ENCODE measurements at regions not wholly inside any gene's neighbourhood (a gene's known extent, or its start where the extent isn't known, plus 50 kb on each side); places are given as distances from the start of the nearest gene placed in this dataset.

- intact Hi-C loops (cut with DNase I): no loop called here
- TF ChIP-seq, protein P1, sequence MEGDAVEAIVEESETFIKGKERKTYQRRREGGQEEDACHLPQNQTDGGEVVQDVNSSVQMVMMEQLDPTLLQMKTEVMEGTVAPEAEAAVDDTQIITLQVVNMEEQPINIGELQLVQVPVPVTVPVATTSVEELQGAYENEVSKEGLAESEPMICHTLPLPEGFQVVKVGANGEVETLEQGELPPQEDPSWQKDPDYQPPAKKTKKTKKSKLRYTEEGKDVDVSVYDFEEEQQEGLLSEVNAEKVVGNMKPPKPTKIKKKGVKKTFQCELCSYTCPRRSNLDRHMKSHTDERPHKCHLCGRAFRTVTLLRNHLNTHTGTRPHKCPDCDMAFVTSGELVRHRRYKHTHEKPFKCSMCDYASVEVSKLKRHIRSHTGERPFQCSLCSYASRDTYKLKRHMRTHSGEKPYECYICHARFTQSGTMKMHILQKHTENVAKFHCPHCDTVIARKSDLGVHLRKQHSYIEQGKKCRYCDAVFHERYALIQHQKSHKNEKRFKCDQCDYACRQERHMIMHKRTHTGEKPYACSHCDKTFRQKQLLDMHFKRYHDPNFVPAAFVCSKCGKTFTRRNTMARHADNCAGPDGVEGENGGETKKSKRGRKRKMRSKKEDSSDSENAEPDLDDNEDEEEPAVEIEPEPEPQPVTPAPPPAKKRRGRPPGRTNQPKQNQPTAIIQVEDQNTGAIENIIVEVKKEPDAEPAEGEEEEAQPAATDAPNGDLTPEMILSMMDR (IDR thresholded peaks at IDR 0.05): no peak
- no peaks in the 10 kb centered on the region for H3K36me3 ChIP-seq
- H3K4me1 ChIP-seq: no peaks in the 10 kb centered on the region
- WGBS, 2 donors: 44 to 53% methylated on average over 5 of the region's 5 CpGs
- DNase-seq: no peak
- H3K27ac ChIP-seq: no peak overlapping the region
- no peaks in the 10 kb centered on the region for H3K9me3 ChIP-seq
- no peaks in the 10 kb centered on the region for H3K27me3 ChIP-seq
- no peak for FAIRE-seq
- H3K4me3 ChIP-seq: no peak overlapping the region
- no peak for ATAC-seq
Observed at GRCh38 chr9:19732441-19732951, 56.3 kb downstream of the SLC24A2 start.

GRCh38 chr9:19728101-19728500 lies 60.7 kb downstream of the SLC24A2 start:
- Histone ChIP-seq H3K9me3 (no peaks in the 10 kb centered on the region), H3K27ac (no peak overlapping the region), H3K4me1 (no peaks in the 10 kb centered on the region), H3K36me3 (no peaks in the 10 kb centered on the region), H3K4me3 (no peak overlapping the region), H3K27me3 (no peaks in the 10 kb centered on the region)
- 49 to 54% methylated on average over 5 of the region's 5 CpGs for WGBS, 2 donors
- ATAC-seq (no peak), FAIRE-seq (no peak), DNase-seq (no peak)
- TF ChIP-seq, protein P1 (IDR thresholded peaks at IDR 0.05): no peak
- intact Hi-C loops (cut with DNase I): no loop called here

DNA sequence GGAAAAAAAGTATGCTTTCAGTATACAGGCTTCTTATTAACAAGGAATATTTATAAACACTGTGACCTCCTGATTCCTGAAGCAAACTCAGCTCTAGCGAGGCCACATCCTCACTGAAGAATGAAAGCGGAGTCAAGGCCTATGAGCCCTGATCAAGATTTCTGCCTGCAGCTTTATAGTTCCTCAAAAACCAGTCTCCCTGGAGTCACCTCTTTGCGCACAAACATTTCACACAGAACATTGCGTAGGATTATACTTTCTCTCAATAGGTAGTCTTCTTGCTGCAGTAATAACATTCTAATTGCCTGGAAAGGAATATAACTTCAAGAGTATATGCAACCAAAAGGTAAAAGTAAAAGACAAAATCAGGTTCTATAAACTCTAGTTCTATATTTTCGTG lies 62.9 kb downstream of the SLC24A2 start:
- 71 to 78% methylated on average over 5 of the region's 5 CpGs for WGBS, 2 donors
- intact Hi-C loops (cut with DNase I): no loop called here
- no peak for DNase-seq
- H3K36me3 ChIP-seq: no peaks in the 10 kb centered on the region
- ATAC-seq: no peak
- H3K4me3 ChIP-seq: no peak overlapping the region
- H3K9me3 ChIP-seq: no peaks in the 10 kb centered on the region
- H3K27me3 ChIP-seq: no peaks in the 10 kb centered on the region
- no peak for FAIRE-seq
- H3K27ac ChIP-seq: no peak overlapping the region
- TF ChIP-seq, protein P1 (IDR thresholded peaks at IDR 0.05): no peak
- no peaks in the 10 kb centered on the region for H3K4me1 ChIP-seq

- Histone ChIP-seq H3K4me1 (no peaks in the 10 kb centered on the region), H3K27me3 (no peaks in the 10 kb centered on the region), H3K4me3 (no peak overlapping the region), H3K9me3 (no peaks in the 10 kb centered on the region), H3K36me3 (no peaks in the 10 kb centered on the region), H3K27ac (no peak overlapping the region)
- intact Hi-C loops (cut with DNase I): no loop called here
- WGBS, 2 donors: 8 to 10% methylated on average over 3 of the region's 3 CpGs
- FAIRE-seq (no peak), DNase-seq (no peak), ATAC-seq (peak in 1 of 4 donors; percentile 48)
- TF ChIP-seq, protein P1 (IDR thresholded peaks at IDR 0.05): no peak
Observed at GRCh38 chr9:19720377-19720776, 68.5 kb downstream of the SLC24A2 start.

GRCh38 chr9:19703702-19704101 lies 85.1 kb downstream of the SLC24A2 start:
- no peak for DNase-seq
- TF ChIP-seq, protein P1 (IDR thresholded peaks at IDR 0.05): no peak
- Histone ChIP-seq H3K36me3 (no peaks in the 10 kb centered on the region), H3K27me3 (no peaks in the 10 kb centered on the region), H3K4me1 (no peaks in the 10 kb centered on the region), H3K27ac (no peak overlapping the region), H3K9me3 (no peaks in the 10 kb centered on the region), H3K4me3 (no peak overlapping the region)
- no peak for ATAC-seq
- FAIRE-seq: no peak
- intact Hi-C loops (cut with DNase I): no loop called here
